Liver (tissue), 8 donors: ENCODE measurements at regions not wholly inside any gene's neighbourhood (a gene's known extent, or its start where the extent isn't known, plus 50 kb on each side); places are given as distances from the start of the nearest gene placed in this dataset.

Experiments
- DNase-seq: peaks from one replicate; pipeline ENCODE4 v3.0.0-alpha.2; 2017; ENCODE audit warnings: low spot score
- H3K27ac ChIP-seq, 2 donors: one replicate each; pipeline ENCODE4 v1.7.0; 2013; ENCODE audit warnings: inconsistent platforms in 2 of 2, low read length in 2 of 2, control low read depth in 1 of 2, low read depth in 1 of 2, mild to moderate bottlenecking in 1 of 2
- H3K27me3 ChIP-seq, 4 donors: one replicate each; pipeline versions ENCODE4 v1.6.1 to v1.7.0; 2013; ENCODE audit warnings: low read length in 3 of 4, inconsistent platforms in 1 of 4, mild to moderate bottlenecking in 1 of 4, moderate library complexity in 1 of 4; ENCODE audit not compliant: control insufficient read depth in 4 of 4, insufficient read depth in 4 of 4
- H3K36me3 ChIP-seq, 4 donors: one replicate each; pipeline versions ENCODE4 v1.6.1 to v1.7.0; 2013; ENCODE audit warnings: low read length in 3 of 4, mild to moderate bottlenecking in 3 of 4, low read depth in 1 of 4, moderate library complexity in 1 of 4; ENCODE audit not compliant: control insufficient read depth in 4 of 4, insufficient read depth in 3 of 4
- H3K4me1 ChIP-seq, 4 donors: one replicate each; pipeline versions ENCODE4 v1.6.1 to v1.7.0; 2013; ENCODE audit warnings: low read length in 3 of 4, mild to moderate bottlenecking in 3 of 4, moderate library complexity in 1 of 4; ENCODE audit not compliant: control insufficient read depth in 4 of 4, insufficient read depth in 4 of 4
- H3K4me3 ChIP-seq, 3 donors: one replicate each; pipeline versions ENCODE4 v1.6.1 to v1.7.0; 2013; ENCODE audit warnings: low read length in 3 of 3, control low read depth in 1 of 3, low read depth in 1 of 3, mild to moderate bottlenecking in 1 of 3
- H3K9ac ChIP-seq, 2 donors: one replicate each; pipeline ENCODE4 v1.7.0; 2013; ENCODE audit warnings: low read length in 2 of 2, mild to moderate bottlenecking in 2 of 2, moderate library complexity in 2 of 2, control low read depth in 1 of 2, low read depth in 1 of 2
- H3K9me3 ChIP-seq, 4 donors: one replicate each; pipeline versions ENCODE4 v1.6.1 to v1.7.0; 2013; ENCODE audit warnings: low read length in 3 of 4; ENCODE audit not compliant: control insufficient read depth in 4 of 4
- CTCF ChIP-seq: fragments of 150-350 bp; IDR thresholded peaks from 2 replicates; pipeline ENCODE4 v1.5.1; 2017; ENCODE audit warnings: improper control_type of control experiment, low read depth, low read length; ENCODE audit not compliant: missing input control
- EGR1 ChIP-seq, 2 donors: IDR thresholded peaks; 2 replicates each; pipeline ENCODE4 v1.6.1; 2016 to 2018; ENCODE audit warnings: antibody characterized with exemption in 2 of 2, low read depth in 2 of 2
- FOXA1 ChIP-seq: IDR thresholded peaks from 2 replicates; pipeline ENCODE4 v1.6.1; 2016; ENCODE audit warnings: antibody characterized with exemption
- GABPA ChIP-seq, 2 donors: IDR thresholded peaks in 1 of 2; conservative IDR thresholded peaks in 1 of 2; 2 replicates each; pipeline ENCODE4 v1.6.1; 2016; ENCODE audit warnings: antibody characterized with exemption in 2 of 2, mild to moderate bottlenecking in 1 of 2, moderate library complexity in 1 of 2
- HNF4A ChIP-seq, 2 donors: conservative IDR thresholded peaks; 2 replicates each; pipeline ENCODE4 v1.6.1; 2016; ENCODE audit warnings: antibody characterized with exemption in 2 of 2, mild to moderate bottlenecking in 2 of 2
- HNF4G ChIP-seq: IDR thresholded peaks from 2 replicates; pipeline ENCODE4 v1.6.1; 2016; ENCODE audit warnings: antibody characterized with exemption
- JUND ChIP-seq, 2 donors: IDR thresholded peaks; 2 replicates each; pipeline ENCODE4 v1.6.1; 2016; ENCODE audit warnings: antibody characterized with exemption in 2 of 2
- MAX ChIP-seq: IDR thresholded peaks from 2 replicates; pipeline ENCODE4 v1.6.1; 2016; ENCODE audit warnings: antibody characterized with exemption
- NR2F2 ChIP-seq: IDR thresholded peaks from 2 replicates; pipeline ENCODE4 v1.6.1; 2016; ENCODE audit warnings: antibody characterized with exemption
- RAD21 ChIP-seq, 2 donors: IDR thresholded peaks; 2 replicates each; pipeline ENCODE4 v1.6.1; 2016; ENCODE audit warnings: antibody characterized with exemption in 2 of 2, mild to moderate bottlenecking in 2 of 2
- REST ChIP-seq: IDR thresholded peaks from 2 replicates; pipeline ENCODE4 v1.6.1; 2016; ENCODE audit warnings: antibody characterized with exemption, mild to moderate bottlenecking
- RXRA ChIP-seq, 2 donors: IDR thresholded peaks; 2 replicates each; pipeline ENCODE4 v1.6.1; 2017 to 2018; ENCODE audit warnings: antibody characterized with exemption in 2 of 2, mild to moderate bottlenecking in 1 of 2
- SP1 ChIP-seq: IDR thresholded peaks from 2 replicates; pipeline ENCODE4 v1.6.1; 2018; ENCODE audit warnings: antibody characterized with exemption, mild to moderate bottlenecking
- TAF1 ChIP-seq: conservative IDR thresholded peaks from 2 replicates; pipeline ENCODE4 v1.6.1; 2016; ENCODE audit warnings: antibody characterized with exemption, mild to moderate bottlenecking
- YY1 ChIP-seq: IDR thresholded peaks from 2 replicates; pipeline ENCODE4 v1.6.1; 2016; ENCODE audit warnings: antibody characterized with exemption, mild to moderate bottlenecking
- ZBTB33 ChIP-seq: IDR thresholded peaks from 2 replicates; pipeline ENCODE4 v1.6.1; 2016; ENCODE audit warnings: antibody characterized with exemption
- WGBS: extraction: QIAGEN DNeasy Blood & Tissue Kit; methylation state at CpG from one replicate; pipeline ENCODE4 v1.1.7; 2013; 5-methylcytosine and 5-hydroxymethylcytosine counted together
- donor health status: healthy.
- donor health status: healthy.
- donor health status: healthy.
- donor health status: healthy.
- donor health status: healthy.

GRCh38 chr1:193325042-193325441, 138.6 kb upstream of the B3GALT2 start (continued):
- no peak for TF ChIP-seq MAX

- H3K9ac ChIP-seq, result no peak overlapping the region
Observed at GRCh38 chr1:193322211-193322610, 135.8 kb upstream of the B3GALT2 start.

More at GRCh38 chr1:193322211-193322610, 135.8 kb upstream of the B3GALT2 start:
- Histone ChIP-seq H3K36me3 (no peaks in the 10 kb centered on the region), H3K4me1 (no peaks in the 10 kb centered on the region), H3K9me3 (peaks cover 0 to 4% (median 0%) of the 10 kb centered on the region in 4 donors), H3K4me3 (no peak overlapping the region), H3K27ac (no peak overlapping the region), H3K27me3 (no peaks in the 10 kb centered on the region)
- DNase-seq, result no peak
- 75% methylated on average over 2 of the region's 2 CpGs for WGBS
- TF ChIP-seq REST (no peak), RXRA (IDR thresholded peaks at IDR 0.05) (no peak), YY1 (no peak), HNF4A (conservative IDR thresholded peaks at IDR 0.05) (no peak), GABPA (IDR thresholded peaks at IDR 0.05 in 1 of 2, conservative IDR thresholded peaks at IDR 0.05 in 1 of 2) (no peak), TAF1 (no peak), SP1 (no peak), JUND (IDR thresholded peaks at IDR 0.05) (no peak), MAX (no peak), NR2F2 (no peak), CTCF (no peak), RAD21 (IDR thresholded peaks at IDR 0.05) (no peak), FOXA1 (no peak), HNF4G (no peak), ZBTB33 (no peak), EGR1 (IDR thresholded peaks at IDR 0.05; ENCODE audit: low read depth in 2 of 2) (no peak)
